ENCODE measurements at regions not wholly inside any gene's neighbourhood (a gene's known extent, or its start where the extent isn't known, plus 50 kb on each side); places are given as distances from the start of the nearest gene placed in this dataset.

GRCh38 chr3:145182196-145182911 lies 978.6 kb downstream of the PLOD2 start:
- TF ChIP-seq CTCF (IDR thresholded peaks at IDR 0.05) (no peak), POLR2A (IDR thresholded peaks at IDR 0.05) (no peak)
